Suprapubic skin (tissue), 4 donors: ENCODE measurements at regions not wholly inside any gene's neighbourhood (a gene's known extent, or its start where the extent isn't known, plus 50 kb on each side); places are given as distances from the start of the nearest gene placed in this dataset.
A peak's percentile ranks its signal among the peaks of the same experiment; 100 is the strongest.
"Not testable (repeated sequence)": the region's sequence is repeated elsewhere in the genome, so short reads cannot be mapped to it uniquely, and the experiment has no call there.

Experiments
- CTCF ChIP-seq, 2 donors: fragments of 200-600 bp in 1 of 2; fragments of 450-650 bp in 1 of 2; sonication (generic) in 1 of 2; IDR thresholded peaks; one replicate each; pipeline ENCODE4 v1.5.1; 2016 to 2019; ENCODE audit warnings: antibody characterized with exemption in 2 of 2, mild to moderate bottlenecking in 1 of 2, moderate library complexity in 1 of 2
- EP300 ChIP-seq: sonication (generic); formaldehyde crosslinking; IDR thresholded peaks from one replicate; pipeline ENCODE4 v1.6.1; 2017; ENCODE audit warnings: antibody characterized with exemption
- POLR2A ChIP-seq, 2 donors: fragments of 450-650 bp; IDR thresholded peaks; one replicate each; pipeline ENCODE4 v1.6.1; 2017; ENCODE audit warnings: antibody characterized with exemption in 2 of 2, mild to moderate bottlenecking in 2 of 2, moderate library complexity in 2 of 2
- POLR2AphosphoS5 ChIP-seq, 3 donors: sonication (generic); formaldehyde crosslinking; IDR thresholded peaks; one replicate each; pipeline ENCODE4 v1.6.1; 2017; ENCODE audit warnings: antibody characterized with exemption in 3 of 3

GRCh38 chr1:164166454-164166853, 392.5 kb upstream of the PBX1 start:
- peak in 1 of 2 donors; percentile 13 for TF ChIP-seq CTCF (IDR thresholded peaks at IDR 0.05)
- not testable (repeated sequence) for TF ChIP-seq POLR2AphosphoS5 (IDR thresholded peaks at IDR 0.05); POLR2A (IDR thresholded peaks at IDR 0.05); EP300
